ENCODE measurements at regions not wholly inside any gene's neighbourhood (a gene's known extent, or its start where the extent isn't known, plus 50 kb on each side); places are given as distances from the start of the nearest gene placed in this dataset.

GRCh38 chr14:88935083-88935482, 110.6 kb downstream of the TTC8 start:
- TF ChIP-seq CTCF (IDR thresholded peaks at IDR 0.05) (no peak), ETV6 (CRISPR knock-in tag; IDR thresholded peaks at IDR 0.05) (no peak), HMGXB4 (CRISPR knock-in tag; IDR thresholded peaks at IDR 0.05) (no peak)
